GM13977 (cell line): ENCODE measurements at regions not wholly inside any gene's neighbourhood (a gene's known extent, or its start where the extent isn't known, plus 50 kb on each side); places are given as distances from the start of the nearest gene placed in this dataset.

Experiments
- DNase-seq: peaks from one replicate; pipeline ENCODE4 v3.0.0; 2012; ENCODE audit warnings: low spot score
- in situ Hi-C: fragments of 300-500 bp; cut with MboI; formaldehyde crosslinking; loops from one replicate; pipeline ENCODE4 v1.12.0; 2022; ENCODE audit warnings: low sequenced_read_pairs, low pct_unique_long_range_greater_than_20kb, mixed read lengths, inconsistent platforms; ENCODE audit not compliant: unreplicated experiment
- TF ChIP-seq, protein P1 (sequence below): IDR thresholded peaks from 2 replicates; pipeline ENCODE4 v1.5.1; 2012; ENCODE audit warnings: mild to moderate bottlenecking, control low read depth; ENCODE audit not compliant: insufficient read depth; ENCODE audit errors: extremely low read depth, missing control alignments

DNA sequence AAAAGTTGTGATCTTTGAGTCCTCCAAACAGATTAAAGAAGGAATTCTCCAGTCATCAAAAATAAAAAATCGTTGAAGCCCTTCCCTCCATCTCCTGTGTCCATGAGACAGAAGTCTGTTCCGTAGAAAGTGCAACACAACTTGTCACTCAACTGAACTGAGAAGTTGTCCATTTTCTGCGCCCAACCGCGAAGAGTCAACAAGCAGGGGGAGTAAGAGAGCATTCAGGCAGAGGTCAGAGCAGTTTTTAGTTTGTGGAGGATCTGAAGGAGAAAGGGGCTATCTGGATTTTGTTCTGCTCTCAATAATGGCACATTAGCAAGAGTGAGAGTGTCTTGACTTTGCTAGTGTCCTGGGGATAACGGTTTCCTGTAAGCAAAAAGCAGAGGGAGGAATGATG, 303.9 kb downstream of the ICE1 start:
- in situ Hi-C loops: no loop called here
- DNase-seq: no peak
- TF ChIP-seq, protein P1, sequence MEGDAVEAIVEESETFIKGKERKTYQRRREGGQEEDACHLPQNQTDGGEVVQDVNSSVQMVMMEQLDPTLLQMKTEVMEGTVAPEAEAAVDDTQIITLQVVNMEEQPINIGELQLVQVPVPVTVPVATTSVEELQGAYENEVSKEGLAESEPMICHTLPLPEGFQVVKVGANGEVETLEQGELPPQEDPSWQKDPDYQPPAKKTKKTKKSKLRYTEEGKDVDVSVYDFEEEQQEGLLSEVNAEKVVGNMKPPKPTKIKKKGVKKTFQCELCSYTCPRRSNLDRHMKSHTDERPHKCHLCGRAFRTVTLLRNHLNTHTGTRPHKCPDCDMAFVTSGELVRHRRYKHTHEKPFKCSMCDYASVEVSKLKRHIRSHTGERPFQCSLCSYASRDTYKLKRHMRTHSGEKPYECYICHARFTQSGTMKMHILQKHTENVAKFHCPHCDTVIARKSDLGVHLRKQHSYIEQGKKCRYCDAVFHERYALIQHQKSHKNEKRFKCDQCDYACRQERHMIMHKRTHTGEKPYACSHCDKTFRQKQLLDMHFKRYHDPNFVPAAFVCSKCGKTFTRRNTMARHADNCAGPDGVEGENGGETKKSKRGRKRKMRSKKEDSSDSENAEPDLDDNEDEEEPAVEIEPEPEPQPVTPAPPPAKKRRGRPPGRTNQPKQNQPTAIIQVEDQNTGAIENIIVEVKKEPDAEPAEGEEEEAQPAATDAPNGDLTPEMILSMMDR: no peak

DNA sequence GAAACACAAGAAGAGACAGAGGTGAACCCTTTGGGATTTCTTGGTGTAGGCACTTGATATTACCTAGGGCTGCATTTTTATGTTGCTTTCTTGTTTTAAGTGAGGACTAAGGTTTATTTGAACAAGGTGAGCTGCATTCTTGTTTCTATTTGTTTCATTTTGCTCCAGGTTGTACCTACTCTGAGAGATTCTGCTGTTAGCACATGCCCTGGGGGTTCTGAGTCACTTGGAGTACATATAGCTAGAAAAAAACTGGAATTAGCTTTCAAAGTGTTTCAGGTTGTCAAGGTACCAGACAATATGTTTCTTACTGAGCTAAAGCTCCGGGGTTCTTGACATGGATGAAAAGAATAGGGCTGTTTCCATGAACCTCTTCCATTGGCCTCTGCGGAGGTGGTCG, 299.4 kb downstream of the ICE1 start:
- in situ Hi-C loops: no loop called here
- DNase-seq: no peak
- TF ChIP-seq, protein P1: no peak

DNA sequence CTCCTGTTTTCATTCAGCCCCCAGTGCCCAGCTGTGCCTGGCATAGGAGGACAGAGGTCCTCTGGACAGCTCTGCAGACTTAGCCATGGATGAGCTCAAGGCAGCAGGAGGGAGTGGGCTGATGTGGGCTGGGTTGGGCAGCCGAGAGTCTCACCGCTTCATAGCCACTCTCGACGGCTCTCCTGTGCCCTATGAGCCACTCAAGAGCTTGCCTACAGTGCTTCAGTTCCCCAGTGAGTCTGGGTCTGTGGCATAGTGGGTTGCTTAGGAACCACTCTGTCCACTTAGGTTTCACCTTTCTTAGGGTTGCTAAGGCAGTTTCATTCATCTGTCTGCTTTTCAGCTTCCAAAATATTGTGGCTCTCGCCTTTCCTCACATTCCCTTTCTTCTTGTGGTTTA, 296.8 kb downstream of the ICE1 start:
- no peak for DNase-seq
- in situ Hi-C loops: no loop called here

DNA sequence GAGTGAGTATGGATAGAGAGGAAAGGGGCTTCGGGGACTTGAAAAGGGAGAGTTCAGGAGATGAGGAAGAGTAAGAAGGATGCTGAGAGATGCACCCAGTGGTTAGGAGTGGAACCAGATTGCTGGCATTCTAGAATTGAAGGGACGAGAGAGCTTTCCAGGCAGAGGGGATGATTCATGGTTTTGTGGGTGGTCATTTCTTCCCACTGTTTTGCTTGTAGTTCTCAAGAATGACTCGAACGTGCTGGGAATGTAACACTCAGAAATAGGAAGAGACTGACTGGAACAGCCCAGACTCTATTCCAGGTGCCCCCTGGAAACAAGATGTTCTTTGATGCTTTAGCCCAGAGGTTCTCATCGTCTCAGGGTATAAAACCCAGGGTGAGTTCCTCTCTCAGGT, 294.2 kb downstream of the ICE1 start:
- no peak for DNase-seq
- in situ Hi-C loops: no loop called here
- TF ChIP-seq, protein P1: no peak

More for the DNA sequence above, 296.8 kb downstream of the ICE1 start:
- TF ChIP-seq, protein P1: no peak

DNA sequence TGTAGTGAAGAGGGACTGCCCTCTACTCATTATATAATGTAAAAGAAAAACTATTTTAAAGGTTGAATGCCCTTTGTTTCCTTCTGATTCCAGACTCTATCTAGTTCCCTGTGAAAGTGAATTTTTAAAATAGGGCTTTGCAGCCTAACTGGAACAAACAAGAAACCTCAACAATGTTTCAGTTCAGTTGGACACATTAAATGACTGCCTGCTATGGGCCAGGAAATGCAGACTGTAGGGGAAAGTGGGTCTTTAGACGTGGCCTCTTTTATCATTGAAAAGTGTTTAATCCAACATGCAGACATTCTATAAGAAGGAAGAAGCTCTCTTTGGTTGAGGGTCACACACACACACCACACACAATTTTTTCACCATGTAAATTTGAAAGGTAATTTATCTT, 289.1 kb downstream of the ICE1 start:
- in situ Hi-C loops: no loop called here
- TF ChIP-seq, protein P1: no peak
- no peak for DNase-seq

DNA sequence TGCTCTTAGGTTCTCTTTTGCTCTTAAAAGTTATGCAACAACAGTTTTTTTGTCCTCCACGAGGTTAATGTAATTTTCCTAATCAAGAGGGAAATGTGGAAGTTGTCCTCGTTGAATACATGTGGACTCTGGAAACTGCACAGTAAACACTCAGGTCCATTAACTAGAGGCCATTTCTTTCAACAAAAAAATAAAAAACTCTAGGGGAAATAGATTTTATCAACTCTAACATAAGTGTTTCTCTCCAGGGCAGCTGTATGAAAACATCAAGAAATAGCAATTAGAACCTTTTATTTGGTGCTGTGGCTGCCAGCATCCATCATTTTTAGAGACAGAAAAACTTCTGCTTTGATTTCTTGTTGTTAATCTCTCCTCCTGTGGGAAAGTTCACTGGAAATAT, 288.6 kb downstream of the ICE1 start:
- in situ Hi-C loops: no loop called here
- no peak for DNase-seq
- TF ChIP-seq, protein P1: no peak

DNA sequence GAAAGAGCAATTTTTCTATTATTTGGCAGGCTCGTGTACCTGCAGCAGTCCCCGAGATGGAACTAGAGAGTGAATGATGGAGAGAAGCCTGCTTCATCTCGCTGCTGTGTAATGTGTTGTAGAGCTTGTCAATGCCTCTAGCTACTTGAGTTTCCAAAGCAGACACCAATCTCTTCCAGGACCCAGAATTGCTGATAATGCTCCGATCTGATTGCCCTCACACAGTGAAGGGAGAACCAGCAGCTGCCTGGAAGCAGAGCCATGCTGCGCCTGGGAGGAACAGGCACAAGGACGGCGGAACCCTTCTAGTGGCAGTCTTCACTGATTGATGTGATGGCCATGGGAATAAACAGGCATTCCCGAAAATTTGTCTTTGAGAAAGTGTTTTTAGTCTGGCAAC, 288.0 kb downstream of the ICE1 start:
- DNase-seq: no peak
- in situ Hi-C loops: no loop called here
- TF ChIP-seq, protein P1: no peak
